ENCODE measurements at regions not wholly inside any gene's neighbourhood (a gene's known extent, or its start where the extent isn't known, plus 50 kb on each side); places are given as distances from the start of the nearest gene placed in this dataset.
"Not testable (repeated sequence)": the region's sequence is repeated elsewhere in the genome, so short reads cannot be mapped to it uniquely, and the experiment has no call there.

GRCh38 chr6:160804639-160805038 is 102.6 kb downstream of the PLG start:
- H3K27ac ChIP-seq = no peak overlapping the region
- no peak for DNase-seq (ENCODE audit: low read depth, low spot score)

DNA sequence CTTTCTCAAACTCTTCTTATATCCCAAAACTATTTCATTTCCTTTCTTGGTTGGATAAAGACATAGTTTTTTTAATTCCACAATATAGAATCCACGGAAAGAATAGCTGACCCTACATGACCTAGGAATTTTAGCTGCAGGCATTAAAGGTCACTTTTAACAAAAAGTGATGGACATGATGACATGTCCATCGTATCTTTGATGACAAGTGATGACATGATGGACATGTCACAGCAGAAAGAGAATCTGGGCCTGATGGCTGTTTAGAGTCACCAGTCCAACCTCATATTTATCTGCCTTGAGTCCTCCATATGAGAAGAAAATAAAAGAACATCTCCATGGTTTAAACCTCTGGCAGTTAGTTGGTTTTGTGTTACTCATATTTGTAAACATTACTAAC is 106.2 kb downstream of the PLG start:
- no peak overlapping the region for H3K27ac ChIP-seq
- DNase-seq (ENCODE audit: low read depth, low spot score) = no peak

DNA sequence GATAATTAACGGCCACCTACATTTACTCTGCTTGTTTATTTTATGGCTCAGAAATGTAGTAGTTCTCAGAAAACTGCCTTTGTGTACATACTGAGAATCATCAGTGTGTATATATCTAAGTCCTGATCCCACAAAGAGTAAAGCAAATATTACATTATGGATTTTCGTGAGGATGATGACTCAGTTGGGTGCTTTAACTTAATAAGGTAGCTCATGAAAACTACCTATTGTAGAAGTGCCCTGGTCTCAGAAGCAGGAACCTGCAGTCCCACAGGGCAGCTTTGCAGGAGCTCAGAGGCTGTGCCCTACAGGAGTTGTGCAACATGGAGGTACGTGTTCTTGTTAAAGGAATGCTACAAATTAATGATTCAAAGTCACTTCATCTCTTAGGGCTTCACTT is 108.2 kb downstream of the PLG start:
- H3K27ac ChIP-seq = peak overlapping the region; percentile 50

GRCh38 chr6:160812097-160812496 is 110.1 kb downstream of the PLG start:
- no peak for DNase-seq (ENCODE audit: low read depth, low spot score)
- no peak overlapping the region for H3K27ac ChIP-seq

More for the DNA sequence above, 108.2 kb downstream of the PLG start:
- DNase-seq (ENCODE audit: low read depth, low spot score) = peak; percentile 78

DNA sequence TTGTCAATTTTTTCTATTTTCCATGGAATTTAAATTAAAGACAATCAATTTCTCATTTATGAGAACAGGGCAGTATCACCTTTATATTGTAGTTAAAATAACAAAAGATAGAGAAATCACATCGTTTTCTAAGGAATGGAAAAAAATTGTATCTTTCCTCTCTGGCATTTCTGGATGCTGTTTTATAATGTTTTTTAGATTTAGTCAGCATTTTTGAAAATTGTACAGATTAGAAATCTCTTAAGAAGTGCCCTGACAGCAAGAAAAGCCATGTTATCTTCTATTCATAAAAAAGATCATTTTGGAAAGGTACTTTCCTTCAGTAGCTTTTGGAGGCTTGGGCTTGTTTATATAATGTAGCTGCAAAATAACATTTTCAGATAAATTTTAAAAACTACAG is 116.9 kb downstream of the PLG start:
- H3K27ac ChIP-seq = no peak overlapping the region
- no peak for DNase-seq (ENCODE audit: low read depth, low spot score)

DNA sequence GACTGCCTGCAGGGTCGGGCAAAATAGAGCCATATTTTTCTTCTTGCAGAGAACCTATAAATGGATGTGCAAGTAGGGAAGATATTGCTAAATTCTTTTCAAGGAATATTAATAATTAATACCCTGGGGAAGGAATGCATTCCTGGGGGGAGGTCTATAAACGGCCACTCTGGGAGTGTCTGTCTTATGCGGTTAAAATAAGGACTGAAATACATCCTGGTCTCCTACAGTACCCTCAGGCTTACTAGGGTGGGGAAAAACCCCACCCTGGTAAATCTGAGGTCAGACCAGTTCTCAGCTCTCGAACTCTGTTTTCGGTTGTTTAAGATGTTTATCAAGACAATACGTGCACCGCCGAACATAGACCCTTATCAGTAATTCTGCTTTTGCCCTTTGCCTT is 118.6 kb downstream of the PLG start:
- not testable (repeated sequence) for DNase-seq (ENCODE audit: low read depth, low spot score); H3K27ac ChIP-seq

- H3K27ac ChIP-seq = no peak overlapping the region
- no peak for DNase-seq (ENCODE audit: low read depth, low spot score)
These were observed 129.7 kb downstream of the PLG start for GRCh38 chr6:160831739-160832138.

GRCh38 chr6:160832422-160832821 is 130.4 kb downstream of the PLG start:
- no peak for DNase-seq (ENCODE audit: low read depth, low spot score)
- no peak overlapping the region for H3K27ac ChIP-seq

- DNase-seq (ENCODE audit: low read depth, low spot score) = no peak
- no peak overlapping the region for H3K27ac ChIP-seq
These were observed 135.1 kb downstream of the PLG start for GRCh38 chr6:160837146-160837545.

DNA sequence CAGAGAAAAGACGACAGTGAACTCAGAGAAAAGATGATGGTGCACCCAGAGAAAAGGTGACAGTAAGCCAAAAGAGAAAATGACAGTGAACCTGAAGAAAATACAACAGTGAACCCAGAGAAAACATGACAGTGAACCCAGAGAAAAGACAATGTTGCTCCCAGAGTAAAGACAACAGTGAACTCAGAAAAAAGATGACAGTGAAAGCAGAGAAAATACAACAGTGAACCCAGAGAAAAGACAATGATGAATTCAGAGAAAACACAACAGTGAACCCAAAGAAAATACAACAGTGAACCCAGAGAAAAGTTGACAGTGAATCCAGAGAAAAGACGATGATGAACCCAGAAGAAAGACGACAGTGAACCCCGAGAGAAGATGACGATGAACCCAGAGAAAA is 140.5 kb upstream of the MAP3K4 start:
- no peak for DNase-seq (ENCODE audit: low read depth, low spot score)
- no peak overlapping the region for H3K27ac ChIP-seq

DNA sequence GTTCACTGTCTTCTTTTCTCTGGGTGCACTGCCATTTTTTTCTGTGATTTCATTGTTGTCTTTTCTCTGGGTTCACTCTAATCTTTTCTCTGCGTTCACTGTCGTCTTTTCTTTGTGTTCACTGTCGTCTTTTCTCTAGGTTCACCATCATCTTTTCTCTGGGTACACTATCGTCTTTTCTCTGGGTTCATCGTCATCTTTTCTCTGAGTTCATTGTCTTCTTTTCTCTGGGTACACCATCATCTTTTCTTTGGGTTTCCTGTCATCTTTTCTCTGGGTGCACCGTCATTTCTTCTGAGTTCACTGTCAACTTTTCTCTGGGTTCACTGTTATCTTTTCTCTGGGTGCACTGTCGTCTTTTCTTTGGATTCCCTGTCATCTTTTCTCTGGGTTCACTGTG is 137.6 kb upstream of the MAP3K4 start:
- DNase-seq (ENCODE audit: low read depth, low spot score) = no peak
- no peak overlapping the region for H3K27ac ChIP-seq

DNA sequence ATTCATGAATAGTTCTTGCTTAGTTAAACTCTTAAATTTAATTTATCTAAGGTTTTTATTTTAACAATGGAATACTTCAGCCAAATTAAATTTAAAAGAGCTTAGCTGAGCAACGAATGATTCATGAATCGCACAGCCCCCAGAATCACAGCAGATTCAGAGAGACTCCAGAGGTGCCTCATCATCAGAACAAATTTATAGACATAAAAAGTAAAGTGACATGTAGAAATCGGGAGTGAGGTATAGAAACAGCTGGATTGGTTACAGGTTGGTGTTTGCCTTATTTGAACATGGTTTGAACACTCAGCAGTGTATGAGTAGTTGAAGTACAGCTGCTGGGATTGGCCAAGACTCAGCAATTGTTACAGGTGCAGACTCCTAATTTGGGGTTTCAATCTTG is 132.7 kb upstream of the MAP3K4 start:
- no peak overlapping the region for H3K27ac ChIP-seq
- DNase-seq (ENCODE audit: low read depth, low spot score) = no peak

- H3K27ac ChIP-seq = no peak overlapping the region
- no peak for DNase-seq (ENCODE audit: low read depth, low spot score)
These were observed 131.7 kb upstream of the MAP3K4 start for GRCh38 chr6:160859822-160860221.

GRCh38 chr6:160861824-160862223 is 129.7 kb upstream of the MAP3K4 start:
- no peak for DNase-seq (ENCODE audit: low read depth, low spot score)
- no peak overlapping the region for H3K27ac ChIP-seq

- no peak for DNase-seq (ENCODE audit: low read depth, low spot score)
- no peak overlapping the region for H3K27ac ChIP-seq
These were observed 127.8 kb upstream of the MAP3K4 start for GRCh38 chr6:160863782-160864181.

- no peak for DNase-seq (ENCODE audit: low read depth, low spot score)
- no peak overlapping the region for H3K27ac ChIP-seq
These were observed 120.2 kb upstream of the MAP3K4 start for GRCh38 chr6:160871320-160871719.

DNA sequence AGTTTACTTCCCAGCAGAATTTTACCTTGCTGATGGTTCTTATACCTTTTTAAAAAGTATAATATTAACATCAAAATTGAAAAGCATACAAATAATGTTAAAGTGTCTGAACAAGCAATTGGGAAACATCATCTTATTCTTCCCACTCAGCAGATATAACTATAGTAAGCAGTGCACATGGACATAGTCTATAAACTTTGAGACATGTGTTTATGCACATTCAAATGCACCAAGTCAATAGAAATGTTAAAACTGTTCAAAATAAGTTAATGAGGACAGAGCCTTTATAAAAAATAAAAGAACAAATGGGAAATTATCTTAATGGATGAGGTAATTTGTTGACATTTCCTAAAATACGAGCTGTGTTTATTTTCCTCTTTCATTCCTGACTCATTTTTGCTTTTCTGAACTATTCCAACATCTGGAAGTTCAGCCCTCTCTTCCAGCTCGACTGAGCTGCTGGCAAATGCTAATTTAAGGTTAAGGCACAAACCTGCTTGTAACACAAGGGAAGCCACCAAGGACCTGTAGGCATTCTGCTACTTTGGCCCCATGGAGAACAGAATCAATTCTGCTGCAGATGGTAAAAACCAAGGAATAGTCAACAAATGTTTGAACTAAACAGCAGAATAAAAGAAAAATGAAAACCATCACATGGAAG is 110.3 kb upstream of the MAP3K4 start:
- no peak for DNase-seq (ENCODE audit: low read depth, low spot score)
- no peak overlapping the region for H3K27ac ChIP-seq

DNA sequence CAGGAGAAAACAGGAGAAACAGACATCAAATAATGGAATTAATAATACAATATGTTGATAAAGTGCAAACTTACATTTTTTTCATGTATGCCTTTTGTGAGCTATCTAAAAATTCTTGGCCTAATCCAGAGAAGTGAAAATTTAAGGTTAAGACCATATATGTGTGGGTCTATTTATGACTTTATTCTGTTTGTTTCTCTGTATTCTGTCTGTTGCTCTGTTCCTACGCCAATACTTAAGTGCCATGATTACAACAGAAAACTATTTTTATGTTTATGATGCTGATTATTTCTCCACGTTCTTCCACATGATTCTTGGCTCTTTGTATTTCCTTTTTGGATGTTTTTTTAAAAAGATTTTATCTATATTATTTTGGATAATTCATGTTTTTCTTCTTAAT is 109.6 kb upstream of the MAP3K4 start:
- H3K27ac ChIP-seq = no peak overlapping the region
- DNase-seq (ENCODE audit: low read depth, low spot score) = no peak

DNA sequence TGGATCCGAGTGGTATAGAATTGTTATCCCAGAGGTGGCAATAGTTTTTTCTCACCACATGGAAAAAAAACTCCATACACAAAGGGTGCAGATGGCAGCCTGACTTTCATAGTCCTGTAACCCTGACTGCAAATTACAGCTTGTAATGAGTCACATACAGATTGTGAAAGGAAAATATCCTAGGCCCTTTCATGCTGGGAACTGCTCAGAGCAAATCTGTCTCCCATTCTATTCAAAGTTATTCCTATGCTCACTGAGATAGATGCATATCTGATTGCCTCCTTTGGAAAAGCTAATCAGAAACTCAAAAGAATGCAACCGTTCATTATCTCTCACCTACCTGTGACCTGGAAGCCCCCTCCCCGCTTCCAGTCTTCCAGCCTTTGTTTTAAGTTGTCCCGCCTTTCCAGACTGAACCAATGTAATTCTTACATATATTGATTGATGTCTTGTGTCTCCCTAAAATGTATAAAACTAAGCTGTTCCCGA is 108.7 kb upstream of the MAP3K4 start:
- no peak for DNase-seq (ENCODE audit: low read depth, low spot score)
- H3K27ac ChIP-seq = no peak overlapping the region

- no peak overlapping the region for H3K27ac ChIP-seq
- no peak for DNase-seq (ENCODE audit: low read depth, low spot score)
These were observed 108.0 kb upstream of the MAP3K4 start for GRCh38 chr6:160883560-160883959.

DNA sequence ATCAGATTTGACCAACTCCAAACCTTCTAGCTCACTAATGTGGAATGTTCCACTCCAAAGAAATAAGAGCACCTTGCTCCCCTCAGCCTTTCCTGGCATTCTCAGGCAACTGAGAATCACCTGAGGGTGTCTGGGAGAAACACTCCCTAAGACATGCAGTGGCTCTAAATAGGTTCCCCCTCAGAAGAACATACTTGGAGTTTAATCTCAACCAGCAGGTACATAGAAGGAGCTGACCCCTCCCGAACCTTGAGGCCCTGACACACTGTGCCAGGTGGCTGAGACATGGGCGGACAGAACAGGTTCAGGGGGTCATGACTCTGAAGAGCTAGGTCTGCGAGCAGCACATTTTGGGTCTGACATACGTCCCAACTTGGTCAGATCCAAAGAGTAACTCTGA is 107.6 kb upstream of the MAP3K4 start:
- DNase-seq (ENCODE audit: low read depth, low spot score) = no peak
- H3K27ac ChIP-seq = no peak overlapping the region

DNA sequence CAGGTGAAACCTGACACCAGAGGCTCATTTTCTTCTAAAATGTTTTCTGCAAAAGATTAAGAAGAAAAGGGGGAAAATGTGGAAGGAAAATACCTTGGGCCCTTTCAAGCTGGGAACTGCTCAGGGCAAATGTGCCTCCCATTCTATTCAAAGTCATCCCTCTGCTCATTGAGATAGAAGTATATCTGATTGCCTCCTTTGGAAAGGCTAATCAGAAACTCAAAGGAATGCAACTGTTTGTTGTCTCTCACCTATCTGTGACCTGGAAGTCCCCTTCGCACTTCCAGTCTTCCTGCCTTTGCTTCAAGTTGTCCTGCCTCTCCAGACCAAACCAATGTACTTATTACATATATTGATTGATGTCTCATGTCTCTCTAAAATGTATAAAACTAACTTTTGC is 102.4 kb upstream of the MAP3K4 start:
- not testable (repeated sequence) for H3K27ac ChIP-seq; DNase-seq (ENCODE audit: low read depth, low spot score)

- no peak overlapping the region for H3K27ac ChIP-seq
- DNase-seq (ENCODE audit: low read depth, low spot score) = no peak
These were observed 99.9 kb upstream of the MAP3K4 start for GRCh38 chr6:160891690-160892089.
